OCI-LY7 (cell line): ENCODE measurements at regions not wholly inside any gene's neighbourhood (a gene's known extent, or its start where the extent isn't known, plus 50 kb on each side); places are given as distances from the start of the nearest gene placed in this dataset.
"Not testable (repeated sequence)": the region's sequence is repeated elsewhere in the genome, so short reads cannot be mapped to it uniquely, and the experiment has no call there.

Experiments
- BruUV-seq: library from RNA; stranded (reverse); fragments of 400-500 nt; replicated peaks from 2 replicates; lab custom pipeline; 2021; lab: Mats Ljungman, UMichigan
- CTCF ChIA-PET: fragments of 300-600 bp; sonication (Branson Sonifier 250); formaldehyde crosslinking; loops from one replicate; lab custom pipeline; 2022; ENCODE audit warnings: antibody characterized with exemption; ENCODE audit not compliant: unreplicated experiment; lab: Charles Lee
- POLR2A ChIA-PET: fragments of 300-600 bp; sonication (Branson Sonifier 250); formaldehyde crosslinking; loops from one replicate; lab custom pipeline; 2022; ENCODE audit warnings: antibody characterized with exemption; lab: Charles Lee
- DNase-seq: peaks from one replicate; pipeline ENCODE4 v3.0.0-alpha.2; 2015; ENCODE audit warnings: low spot score
- H2AFZ ChIP-seq: fragments of 200-600 bp; sonication (generic), shearing (Covaris generic); 2 replicates; pipeline ENCODE4 v1.6.1; 2014; ENCODE audit warnings: mild to moderate bottlenecking, antibody characterized with exemption, low read length, moderate library complexity
- H3K27ac ChIP-seq: fragments of 200-600 bp; sonication (generic); 2 replicates; pipeline ENCODE4 v1.5.1; 2014; ENCODE audit warnings: mixed run types, low read depth, mild to moderate bottlenecking, moderate library complexity, low read length, inconsistent platforms; ENCODE audit not compliant: poor library complexity, severe bottlenecking
- H3K36me3 ChIP-seq: fragments of 200-600 bp; sonication (generic); 2 replicates; pipeline ENCODE4 v1.6.1; 2014; ENCODE audit warnings: mild to moderate bottlenecking, antibody characterized with exemption, low read length, moderate library complexity, mixed read lengths; ENCODE audit not compliant: insufficient read depth
- H3K4me1 ChIP-seq: fragments of 200-600 bp; sonication (generic); 2 replicates; pipeline ENCODE4 v1.5.1; 2014; ENCODE audit warnings: mild to moderate bottlenecking, low read length; ENCODE audit not compliant: insufficient read depth, poor library complexity, severe bottlenecking
- H3K4me2 ChIP-seq: fragments of 200-600 bp; sonication (generic); 2 replicates; pipeline ENCODE4 v1.6.1; 2014; ENCODE audit warnings: mild to moderate bottlenecking, low read length
- H3K4me3 ChIP-seq: fragments of 200-600 bp; sonication (generic); 2 replicates; pipeline ENCODE4 v1.5.1; 2014; ENCODE audit warnings: mild to moderate bottlenecking, low read depth, low read length; ENCODE audit not compliant: poor library complexity, severe bottlenecking
- H3K79me2 ChIP-seq: fragments of 200-600 bp; sonication (generic); 2 replicates; pipeline ENCODE4 v1.6.1; 2016; ENCODE audit warnings: low read depth, mild to moderate bottlenecking, low read length, moderate library complexity, mixed read lengths; ENCODE audit not compliant: insufficient read depth
- H3K9me2 ChIP-seq: fragments of 200-600 bp; sonication (generic); 2 replicates; pipeline ENCODE4 v1.6.1; 2016; ENCODE audit warnings: mild to moderate bottlenecking, low read length, mixed read lengths; ENCODE audit not compliant: insufficient read depth
- H3K9me3 ChIP-seq: fragments of 200-600 bp; sonication (generic); 2 replicates; pipeline ENCODE4 v1.6.1; 2014; ENCODE audit warnings: mild to moderate bottlenecking, mixed run types, low read length, mixed read lengths
- H4K20me1 ChIP-seq: fragments of 200-600 bp; sonication (generic); 2 replicates; pipeline ENCODE4 v1.6.1; 2014; ENCODE audit warnings: mild to moderate bottlenecking, antibody characterized with exemption, low read length, moderate library complexity, mixed read lengths; ENCODE audit not compliant: insufficient read depth
- EZH2phosphoT487 ChIP-seq: fragments of 200-600 bp; sonication (generic); IDR thresholded peaks from 2 replicates; pipeline ENCODE4 v1.6.1; 2018; ENCODE audit warnings: low read depth, borderline replicate concordance, mild to moderate bottlenecking, mixed run types, antibody characterized with exemption, low read length, moderate library complexity, mixed read lengths
- intact Hi-C: fragments of 100-400 bp; cut with micrococcal nuclease; formaldehyde crosslinking; loops from one replicate; pipeline ENCODE4 v1.10.0; 2022; ENCODE audit not compliant: unreplicated experiment
- TF ChIP-seq, protein P1 (sequence below): fragments of 200-600 bp; sonication (generic); conservative IDR thresholded peaks from 2 replicates; pipeline ENCODE4 v1.5.1; 2014; ENCODE audit warnings: mild to moderate bottlenecking, antibody characterized with exemption, low read length, moderate library complexity, mixed read lengths

DNA sequence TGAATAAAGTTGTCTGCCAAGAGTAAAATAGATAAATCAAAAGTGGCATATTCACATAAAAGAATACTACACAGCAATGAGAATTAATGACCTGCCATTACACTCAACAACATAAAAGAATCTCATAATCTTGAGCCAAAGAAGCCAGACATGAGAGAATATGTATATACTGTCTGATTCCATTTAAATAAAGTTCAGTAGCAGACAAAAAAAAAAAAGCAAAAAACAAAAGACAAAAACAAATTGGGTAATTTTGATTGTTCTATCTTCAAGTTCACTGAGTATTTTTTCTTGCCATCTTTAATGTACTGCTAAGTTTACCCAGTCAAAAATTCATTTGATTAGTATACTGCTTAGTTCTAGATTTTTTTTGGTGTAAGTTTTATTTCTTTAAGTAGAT, 87.9 kb upstream of the TRPC7 start:
- Histone ChIP-seq H3K9me2 (no peaks in the 10 kb centered on the region), H3K27ac (no peak overlapping the region), H3K4me3 (no peak overlapping the region), H3K79me2 (no peaks in the 10 kb centered on the region), H4K20me1 (no peaks in the 10 kb centered on the region), H3K9me3 (no peaks in the 10 kb centered on the region), H3K4me2 (no peak overlapping the region), H3K4me1 (no peaks in the 10 kb centered on the region), H2AFZ (no peak overlapping the region), H3K36me3 (no peaks in the 10 kb centered on the region)
- no peak for DNase-seq
- no TSS peak for BruUV-seq
- TF ChIP-seq EZH2phosphoT487, result no peak
- TF ChIP-seq, protein P1, sequence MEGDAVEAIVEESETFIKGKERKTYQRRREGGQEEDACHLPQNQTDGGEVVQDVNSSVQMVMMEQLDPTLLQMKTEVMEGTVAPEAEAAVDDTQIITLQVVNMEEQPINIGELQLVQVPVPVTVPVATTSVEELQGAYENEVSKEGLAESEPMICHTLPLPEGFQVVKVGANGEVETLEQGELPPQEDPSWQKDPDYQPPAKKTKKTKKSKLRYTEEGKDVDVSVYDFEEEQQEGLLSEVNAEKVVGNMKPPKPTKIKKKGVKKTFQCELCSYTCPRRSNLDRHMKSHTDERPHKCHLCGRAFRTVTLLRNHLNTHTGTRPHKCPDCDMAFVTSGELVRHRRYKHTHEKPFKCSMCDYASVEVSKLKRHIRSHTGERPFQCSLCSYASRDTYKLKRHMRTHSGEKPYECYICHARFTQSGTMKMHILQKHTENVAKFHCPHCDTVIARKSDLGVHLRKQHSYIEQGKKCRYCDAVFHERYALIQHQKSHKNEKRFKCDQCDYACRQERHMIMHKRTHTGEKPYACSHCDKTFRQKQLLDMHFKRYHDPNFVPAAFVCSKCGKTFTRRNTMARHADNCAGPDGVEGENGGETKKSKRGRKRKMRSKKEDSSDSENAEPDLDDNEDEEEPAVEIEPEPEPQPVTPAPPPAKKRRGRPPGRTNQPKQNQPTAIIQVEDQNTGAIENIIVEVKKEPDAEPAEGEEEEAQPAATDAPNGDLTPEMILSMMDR, result no peak
- ChIA-PET POLR2A (no interaction called here), CTCF (no interaction called here)
- intact Hi-C loops, result no loop called here

DNA sequence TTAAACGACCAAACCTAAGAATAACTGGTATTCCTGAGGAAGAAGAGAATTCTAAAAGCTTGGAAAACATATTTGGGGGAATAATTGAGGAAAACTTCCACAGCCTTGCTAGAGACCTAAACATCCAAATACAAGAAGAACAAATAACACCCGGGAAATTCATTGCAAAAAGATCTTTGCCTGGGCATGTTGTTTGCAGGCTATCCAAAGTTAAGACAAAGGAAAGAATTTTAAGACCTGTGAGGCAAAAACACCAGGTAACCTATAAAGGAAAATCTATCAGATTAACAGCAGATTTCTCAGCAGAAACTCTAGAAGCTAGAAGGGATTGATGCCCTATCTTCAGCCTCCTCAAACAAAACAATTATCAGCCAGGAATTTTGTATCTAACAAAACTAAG, 82.2 kb upstream of the TRPC7 start:
- H3K36me3 ChIP-seq, H3K4me2 ChIP-seq, H2AFZ ChIP-seq, H3K4me1 ChIP-seq, H3K9me3 ChIP-seq, H3K27ac ChIP-seq, H3K79me2 ChIP-seq, BruUV-seq, H3K9me2 ChIP-seq, intact Hi-C loops, H4K20me1 ChIP-seq, DNase-seq, H3K4me3 ChIP-seq, CTCF ChIA-PET: not testable (repeated sequence)
- POLR2A ChIA-PET, result interaction anchor here (0.6 kb wide), 1 partner anchor 385 kb away, joined by 4 read pairs; no protein-coding TSS in a partner anchor

DNA sequence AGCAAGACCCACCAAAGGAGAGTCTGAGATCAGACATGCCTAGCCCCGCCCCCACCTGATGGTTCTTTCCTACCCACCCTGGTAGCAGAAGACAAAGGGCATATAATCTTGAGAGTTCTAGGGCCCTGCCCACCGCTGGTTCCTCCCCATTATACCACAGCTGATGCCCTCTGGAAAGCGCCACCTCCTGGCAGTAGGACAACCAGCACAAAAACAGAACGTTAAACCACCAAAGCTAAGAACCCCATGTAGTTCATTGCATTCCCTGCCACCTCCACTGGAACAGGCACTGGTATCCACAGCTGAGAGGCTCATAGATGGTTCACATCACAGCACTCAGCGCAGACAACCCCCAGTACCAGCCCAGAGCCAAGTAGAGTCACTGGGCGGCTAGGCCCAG, 81.2 kb upstream of the TRPC7 start:
- no peaks in the 10 kb centered on the region for H3K79me2 ChIP-seq
- no peak overlapping the region for H3K27ac ChIP-seq
- no peak overlapping the region for H3K4me2 ChIP-seq
- no peak overlapping the region for H2AFZ ChIP-seq
- intact Hi-C loops, result no loop called here
- H3K4me1 ChIP-seq, result no peaks in the 10 kb centered on the region
- CTCF ChIA-PET, result no interaction called here
- POLR2A ChIA-PET, result interaction anchor here (0.6 kb wide), 1 partner anchor 202 kb away, joined by 3 read pairs; no protein-coding TSS in a partner anchor
- H3K36me3 ChIP-seq, result no peaks in the 10 kb centered on the region
- peaks cover 6% of the 10 kb centered on the region; the same call in 1 of the 2 replicates for H3K9me3 ChIP-seq
- no peak for DNase-seq
- no peak overlapping the region for H3K4me3 ChIP-seq
- BruUV-seq, result no TSS peak
- H4K20me1 ChIP-seq, result no peaks in the 10 kb centered on the region
- TF ChIP-seq, protein P1, result peak; percentile 50; the same call in 1 of the 2 replicates
- TF ChIP-seq EZH2phosphoT487, result no peak
- no peaks in the 10 kb centered on the region for H3K9me2 ChIP-seq

DNA sequence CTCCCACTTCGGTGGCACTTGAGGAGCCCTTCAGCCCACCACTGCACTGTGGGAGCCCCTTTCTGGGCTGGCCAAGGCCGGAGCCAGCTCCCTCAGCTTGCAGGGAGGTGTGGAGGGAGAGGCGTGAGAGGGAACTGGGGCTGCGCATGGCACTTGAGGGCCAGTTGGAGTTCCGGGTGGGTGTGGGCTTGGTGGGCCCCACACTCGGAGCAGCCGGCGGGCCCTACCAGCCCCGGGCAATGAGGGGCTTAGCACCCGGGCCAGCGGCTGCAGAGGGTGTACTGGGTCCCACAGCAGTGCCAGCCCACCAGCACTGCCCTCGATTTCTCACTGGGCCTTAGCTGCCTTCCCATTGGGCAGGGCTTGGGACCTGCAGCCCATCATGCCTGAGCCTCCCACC, 78.8 kb upstream of the TRPC7 start:
- H3K36me3 ChIP-seq, CTCF ChIA-PET, H3K27ac ChIP-seq, DNase-seq, H3K4me1 ChIP-seq, BruUV-seq, H3K4me3 ChIP-seq, H3K9me2 ChIP-seq, H4K20me1 ChIP-seq, H3K79me2 ChIP-seq, POLR2A ChIA-PET, H3K4me2 ChIP-seq, intact Hi-C loops, H3K9me3 ChIP-seq, H2AFZ ChIP-seq: not testable (repeated sequence)
